Glutamatergic neuron (in vitro differentiated cells): ENCODE measurements at regions not wholly inside any gene's neighbourhood (a gene's known extent, or its start where the extent isn't known, plus 50 kb on each side); places are given as distances from the start of the nearest gene placed in this dataset.

ENCODE experiments used
- DNase-seq: peaks from one replicate; pipeline ENCODE4 v3.0.0; 2022
- H3K27ac Mint-ChIP-seq: one replicate; pipeline ENCODE4 v1.8.0; 2020; ENCODE audit warnings: mild to moderate bottlenecking, mixed read lengths, inconsistent platforms; ENCODE audit not compliant: unreplicated experiment
- H3K27me3 Mint-ChIP-seq: one replicate; pipeline ENCODE4 v1.8.0; 2020; ENCODE audit warnings: mild to moderate bottlenecking, moderate library complexity, mixed read lengths, inconsistent platforms; ENCODE audit not compliant: unreplicated experiment
- H3K36me3 Mint-ChIP-seq: one replicate; pipeline ENCODE4 v1.8.0; 2020; ENCODE audit warnings: mild to moderate bottlenecking, mixed read lengths, inconsistent platforms; ENCODE audit not compliant: unreplicated experiment
- H3K4me1 Mint-ChIP-seq: one replicate; pipeline ENCODE4 v1.8.0; 2020; ENCODE audit warnings: mild to moderate bottlenecking, low read depth, mixed read lengths, inconsistent platforms; ENCODE audit not compliant: unreplicated experiment
- H3K4me3 Mint-ChIP-seq: one replicate; pipeline ENCODE4 v1.8.0; 2020; ENCODE audit warnings: mild to moderate bottlenecking, mixed read lengths, inconsistent platforms; ENCODE audit not compliant: unreplicated experiment
- H3K9me3 Mint-ChIP-seq: one replicate; pipeline ENCODE4 v1.8.0; 2020; ENCODE audit warnings: mild to moderate bottlenecking, moderate library complexity, mixed read lengths, inconsistent platforms; ENCODE audit not compliant: unreplicated experiment
- CTCF ChIP-seq: fragments of 200-600 bp; sonication (generic); IDR thresholded peaks from one replicate; pipeline ENCODE4 v1.5.0; 2021; ENCODE audit not compliant: partially characterized antibody, unreplicated experiment

- Mint-ChIP-seq H3K9me3 (no peaks in the 10 kb centered on the region), H3K27ac (no peak overlapping the region), H3K36me3 (no peaks in the 10 kb centered on the region), H3K4me3 (no peak overlapping the region), H3K4me1 (peaks cover 4% of the 10 kb centered on the region), H3K27me3 (peaks cover 2% of the 10 kb centered on the region)
- DNase-seq = no peak
- no peak for TF ChIP-seq CTCF
These were observed 71.1 kb downstream of the RTL6 start for GRCh38 chr22:44426981-44427380.

DNA sequence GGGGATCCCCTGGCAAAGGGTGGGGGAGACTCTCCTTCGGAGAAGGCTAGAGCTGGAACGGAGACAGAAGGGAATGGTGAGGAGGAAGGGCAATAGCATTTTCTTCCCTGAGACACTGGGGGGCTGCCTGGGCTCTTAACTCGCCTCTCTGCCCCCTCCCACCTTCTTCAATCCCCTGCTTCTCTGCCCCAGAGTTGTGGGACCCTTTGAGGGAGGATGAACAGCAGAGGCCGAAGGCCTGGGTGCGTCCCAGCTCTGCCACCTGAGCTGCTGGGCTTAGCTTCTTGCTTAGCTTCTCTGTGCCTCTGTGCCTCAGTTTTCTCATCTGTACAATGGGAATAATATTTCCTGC, 72.4 kb downstream of the RTL6 start:
- Mint-ChIP-seq H3K4me3 (no peak overlapping the region), H3K9me3 (no peaks in the 10 kb centered on the region), H3K36me3 (no peaks in the 10 kb centered on the region), H3K27ac (no peak overlapping the region), H3K4me1 (peaks cover 4% of the 10 kb centered on the region), H3K27me3 (peaks cover 2% of the 10 kb centered on the region)
- no peak for TF ChIP-seq CTCF
- no peak for DNase-seq

DNA sequence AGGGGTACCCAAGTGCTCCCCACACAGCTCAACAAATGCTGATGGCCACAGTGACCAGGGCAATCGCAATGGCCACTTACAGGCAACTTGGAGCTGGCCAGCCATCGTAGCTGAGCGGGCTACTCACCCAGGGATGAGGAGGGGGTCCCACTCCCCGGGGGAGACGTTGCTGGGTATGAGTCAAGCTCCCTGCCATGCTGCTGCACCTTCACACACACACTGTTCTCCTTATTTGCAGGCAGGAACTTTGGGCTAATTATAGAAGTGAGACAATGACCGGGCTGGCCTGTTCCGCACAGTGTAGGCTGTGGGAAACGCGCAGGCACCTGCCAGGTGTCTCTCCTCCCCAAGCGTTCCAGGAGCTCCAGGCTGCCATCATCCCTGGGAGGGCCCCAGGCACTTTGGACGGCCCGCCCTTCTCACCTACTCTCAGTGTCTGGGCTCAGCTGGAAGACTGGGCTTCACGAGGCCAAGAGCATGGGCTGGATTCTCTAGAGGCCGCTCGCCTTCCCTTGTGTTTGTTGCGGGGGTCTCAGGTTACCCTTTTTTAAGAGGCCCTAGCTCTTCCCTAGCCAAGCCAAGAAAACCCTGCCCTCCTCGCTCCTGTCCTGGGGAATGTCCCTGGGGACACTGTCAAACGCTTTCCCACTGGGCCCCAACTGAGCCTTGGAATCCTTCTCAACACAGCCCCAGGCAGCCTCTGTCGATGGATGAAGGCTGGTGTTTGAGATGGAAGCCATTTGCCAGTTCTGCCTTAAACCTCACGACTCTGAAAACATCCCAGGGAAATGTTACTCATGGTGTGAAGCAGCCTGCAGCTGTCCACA, 73.0 kb downstream of the RTL6 start:
- Mint-ChIP-seq H3K4me3 (no peak overlapping the region), H3K27me3 (peaks cover 2% of the 10 kb centered on the region), H3K27ac (no peak overlapping the region), H3K36me3 (no peaks in the 10 kb centered on the region), H3K4me1 (peaks cover 4% of the 10 kb centered on the region), H3K9me3 (no peaks in the 10 kb centered on the region)
- peak; percentile 38 for DNase-seq
- no peak for TF ChIP-seq CTCF

- peaks cover 2% of the 10 kb centered on the region for H3K27me3 Mint-ChIP-seq
- H3K4me3 Mint-ChIP-seq = no peak overlapping the region
- H3K36me3 Mint-ChIP-seq = no peaks in the 10 kb centered on the region
- no peak for TF ChIP-seq CTCF
- H3K4me1 Mint-ChIP-seq = peaks cover 4% of the 10 kb centered on the region
- peaks cover 4% of the 10 kb centered on the region for H3K9me3 Mint-ChIP-seq
- H3K27ac Mint-ChIP-seq = no peak overlapping the region
- DNase-seq = no peak
These were observed 73.7 kb downstream of the RTL6 start for GRCh38 chr22:44424359-44424682.

DNA sequence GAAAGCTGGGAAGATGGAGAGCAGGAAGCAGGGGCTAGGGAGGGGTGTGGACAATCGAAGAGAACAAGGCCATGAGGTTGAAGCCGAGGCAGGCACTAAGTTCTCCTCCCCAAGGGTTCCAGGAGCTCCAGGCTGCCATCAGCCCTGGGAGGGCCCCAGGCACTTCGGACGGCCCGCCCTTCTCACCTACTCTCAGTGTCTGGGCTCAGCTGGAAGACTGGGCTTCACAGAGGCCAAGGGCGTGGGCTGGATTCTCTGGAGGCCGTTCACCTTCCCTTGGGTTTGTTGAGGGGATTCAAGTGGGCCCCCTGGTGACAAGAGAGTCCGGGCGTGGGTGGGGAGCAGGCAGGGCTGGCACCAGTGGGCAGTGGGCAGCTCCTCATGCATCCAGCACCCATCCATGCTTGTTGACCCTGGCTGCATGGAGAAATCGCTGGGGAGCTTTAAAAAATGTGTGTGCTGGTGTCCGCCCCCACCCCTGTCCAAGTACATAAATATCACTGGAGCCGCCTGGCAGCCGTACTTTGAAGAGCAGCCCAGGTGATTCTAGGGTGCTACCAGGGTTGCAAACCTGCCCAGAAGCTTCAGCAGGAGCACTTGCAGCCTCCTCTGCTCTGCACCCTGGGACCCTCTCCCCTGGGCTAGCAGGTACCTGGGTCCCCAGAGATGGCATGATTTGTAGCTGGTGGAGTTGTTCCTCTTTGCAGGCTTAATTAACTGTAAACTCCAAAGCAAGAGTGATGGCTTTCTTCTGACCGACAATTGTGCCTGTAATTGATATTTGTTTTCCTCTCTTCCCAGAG, 74.3 kb downstream of the RTL6 start:
- no peak overlapping the region for H3K4me3 Mint-ChIP-seq
- peaks cover 2% of the 10 kb centered on the region for H3K27me3 Mint-ChIP-seq
- TF ChIP-seq CTCF = no peak
- no peak overlapping the region for H3K27ac Mint-ChIP-seq
- peaks cover 2% of the 10 kb centered on the region for H3K4me1 Mint-ChIP-seq
- DNase-seq = no peak
- peaks cover 4% of the 10 kb centered on the region for H3K9me3 Mint-ChIP-seq
- no peaks in the 10 kb centered on the region for H3K36me3 Mint-ChIP-seq
